ENCODE measurements at regions not wholly inside any gene's neighbourhood (a gene's known extent, or its start where the extent isn't known, plus 50 kb on each side); places are given as distances from the start of the nearest gene placed in this dataset.
"Not testable (repeated sequence)": the region's sequence is repeated elsewhere in the genome, so short reads cannot be mapped to it uniquely, and the experiment has no call there.

DNA sequence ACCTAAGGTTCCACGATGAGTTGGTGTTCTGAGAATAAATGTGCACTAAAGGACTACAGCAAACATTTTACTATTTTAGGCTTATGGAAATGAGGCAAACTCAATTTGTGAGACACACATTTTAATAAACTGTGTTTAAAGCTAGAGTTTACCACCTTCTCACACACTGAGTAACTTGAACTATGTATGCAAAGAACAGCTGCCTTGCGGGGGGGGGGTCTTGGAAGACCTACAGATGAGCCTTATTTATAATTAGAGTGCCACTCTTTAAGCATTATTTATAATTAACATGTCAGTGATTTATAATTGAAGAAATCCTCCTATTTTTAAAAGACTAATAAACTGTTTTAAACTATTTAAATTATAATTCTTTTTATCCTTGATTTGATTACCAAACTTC lies 300.4 kb downstream of the DLEU7 start:
- Histone ChIP-seq H3K4me1 (ENCODE audit: control insufficient read depth in 2 of 2, insufficient read depth in 2 of 2, low read length in 1 of 2) (no peaks in the 10 kb centered on the region), H3K9me3 (ENCODE audit: control insufficient read depth in 2 of 2, insufficient read depth in 1 of 2, low read depth in 1 of 2, low read length in 1 of 2) (no peaks in the 10 kb centered on the region), H3K27me3 (ENCODE audit: control insufficient read depth in 1 of 2, insufficient read depth in 2 of 2, low read length in 2 of 2) (no peaks in the 10 kb centered on the region), H3K27ac (ENCODE audit: low read depth in 2 of 2, low read length in 1 of 2) (no peak overlapping the region), H3K4me3 (ENCODE audit: low read depth in 1 of 2, low read length in 2 of 2) (no peak overlapping the region), H3K36me3 (ENCODE audit: control insufficient read depth in 2 of 2, insufficient read depth in 2 of 2, low read length in 1 of 2) (no peaks in the 10 kb centered on the region)
- 60 to 71% methylated on average over 2 of the region's 2 CpGs for WGBS, 2 donors

DNA sequence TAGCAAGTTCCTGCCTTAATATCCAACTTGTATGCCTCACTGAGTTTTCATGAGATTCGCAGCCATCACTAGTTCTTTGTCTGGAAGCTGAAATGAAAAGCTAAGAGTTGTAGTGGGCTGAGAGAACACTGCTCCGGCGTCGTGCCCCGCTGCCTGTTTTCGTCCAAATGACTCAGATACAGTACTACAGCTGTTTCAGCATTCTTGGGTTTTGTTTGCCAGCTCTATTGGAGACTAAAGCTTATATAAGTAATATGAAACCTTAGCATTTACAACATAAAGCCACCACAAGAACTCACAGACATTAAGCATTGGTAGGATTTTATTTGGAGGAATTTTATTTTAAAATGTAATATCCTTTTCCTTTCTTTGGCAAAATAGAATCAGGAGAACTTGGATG lies 299.7 kb downstream of the DLEU7 start:
- Histone ChIP-seq H3K36me3 (ENCODE audit: control insufficient read depth in 2 of 2, insufficient read depth in 2 of 2, low read length in 1 of 2) (no peaks in the 10 kb centered on the region), H3K27ac (ENCODE audit: low read depth in 2 of 2, low read length in 1 of 2) (no peak overlapping the region), H3K4me1 (ENCODE audit: control insufficient read depth in 2 of 2, insufficient read depth in 2 of 2, low read length in 1 of 2) (no peaks in the 10 kb centered on the region), H3K9me3 (ENCODE audit: control insufficient read depth in 2 of 2, insufficient read depth in 1 of 2, low read depth in 1 of 2, low read length in 1 of 2) (no peaks in the 10 kb centered on the region), H3K27me3 (ENCODE audit: control insufficient read depth in 1 of 2, insufficient read depth in 2 of 2, low read length in 2 of 2) (no peaks in the 10 kb centered on the region), H3K4me3 (ENCODE audit: low read depth in 1 of 2, low read length in 2 of 2) (no peak overlapping the region)
- WGBS, 2 donors = 25 to 55% methylated on average over 6 of the region's 6 CpGs

DNA sequence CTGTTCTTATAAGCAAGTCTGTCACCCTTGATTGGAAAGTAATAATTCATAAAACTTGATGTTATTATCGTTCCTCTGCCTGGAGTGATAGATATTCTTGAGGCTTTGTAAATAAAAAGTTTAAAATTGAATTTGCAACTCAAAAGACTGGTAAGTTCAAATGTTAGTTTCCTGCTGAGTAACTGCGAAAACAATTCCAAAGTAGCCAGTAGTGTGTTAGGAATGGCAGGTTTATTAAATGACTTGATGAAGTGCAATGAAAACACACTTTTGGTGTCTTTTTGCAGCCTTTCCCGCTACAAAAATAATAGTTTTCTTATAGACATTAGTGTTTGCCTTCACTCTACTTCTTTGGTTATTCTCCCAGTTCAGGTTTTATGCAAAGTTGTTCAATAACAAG lies 299.3 kb downstream of the DLEU7 start:
- Histone ChIP-seq H3K27ac (ENCODE audit: low read depth in 2 of 2, low read length in 1 of 2) (no peak overlapping the region), H3K36me3 (ENCODE audit: control insufficient read depth in 2 of 2, insufficient read depth in 2 of 2, low read length in 1 of 2) (no peaks in the 10 kb centered on the region), H3K9me3 (ENCODE audit: control insufficient read depth in 2 of 2, insufficient read depth in 1 of 2, low read depth in 1 of 2, low read length in 1 of 2) (no peaks in the 10 kb centered on the region), H3K4me1 (ENCODE audit: control insufficient read depth in 2 of 2, insufficient read depth in 2 of 2, low read length in 1 of 2) (no peaks in the 10 kb centered on the region), H3K4me3 (ENCODE audit: low read depth in 1 of 2, low read length in 2 of 2) (no peak overlapping the region), H3K27me3 (ENCODE audit: control insufficient read depth in 1 of 2, insufficient read depth in 2 of 2, low read length in 2 of 2) (no peaks in the 10 kb centered on the region)
- 75 to 77% methylated on average over 3 of the region's 3 CpGs for WGBS, 2 donors

DNA sequence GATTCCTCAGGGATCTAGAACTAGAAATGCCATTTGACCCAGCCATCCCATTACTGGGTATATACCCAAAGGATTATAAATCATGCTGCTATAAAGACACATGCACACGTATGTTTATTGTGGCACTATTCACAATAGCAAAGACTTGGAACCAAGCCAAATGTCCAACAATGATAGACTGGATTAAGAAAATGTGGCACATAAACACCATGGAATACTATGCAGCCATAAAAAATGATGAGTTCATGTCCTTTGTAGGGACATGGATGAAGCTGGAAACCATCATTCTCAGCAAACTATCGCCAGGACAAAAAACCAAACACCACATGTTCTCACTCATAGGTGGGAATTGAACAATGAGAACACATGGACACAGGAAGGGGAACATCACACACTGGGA lies 296.3 kb downstream of the DLEU7 start:
- H3K27me3 ChIP-seq (ENCODE audit: control insufficient read depth in 1 of 2, insufficient read depth in 2 of 2, low read length in 2 of 2); H3K27ac ChIP-seq (ENCODE audit: low read depth in 2 of 2, low read length in 1 of 2); H3K9me3 ChIP-seq (ENCODE audit: control insufficient read depth in 2 of 2, insufficient read depth in 1 of 2, low read depth in 1 of 2, low read length in 1 of 2); H3K4me1 ChIP-seq (ENCODE audit: control insufficient read depth in 2 of 2, insufficient read depth in 2 of 2, low read length in 1 of 2); H3K4me3 ChIP-seq (ENCODE audit: low read depth in 1 of 2, low read length in 2 of 2); H3K36me3 ChIP-seq (ENCODE audit: control insufficient read depth in 2 of 2, insufficient read depth in 2 of 2, low read length in 1 of 2): not testable (repeated sequence)
- no CpG with 5 or more reads among the region's 2 CpGs for WGBS, 2 donors

DNA sequence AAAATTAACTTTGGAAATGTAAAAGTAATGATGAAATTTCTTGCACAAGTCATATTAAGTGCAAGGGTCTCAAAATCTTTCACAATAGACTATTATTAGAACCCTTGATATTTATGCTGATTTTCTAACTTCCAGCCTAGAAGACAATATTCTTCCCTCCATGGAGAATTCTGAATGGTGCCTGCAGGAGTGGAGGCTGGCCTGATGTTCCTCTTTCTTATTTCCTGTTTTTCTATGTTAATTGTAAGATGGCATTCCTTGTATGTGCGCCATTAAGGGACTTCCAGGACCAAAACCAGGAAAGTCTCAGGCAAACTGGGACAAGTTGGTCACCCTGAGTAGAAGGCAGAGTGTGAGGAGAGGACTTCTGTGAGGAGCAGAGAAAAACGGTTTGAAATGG lies 294.9 kb downstream of the DLEU7 start:
- H3K4me1 ChIP-seq (ENCODE audit: control insufficient read depth in 2 of 2, insufficient read depth in 2 of 2, low read length in 1 of 2) = no peaks in the 10 kb centered on the region
- 93% methylated on average over 2 of the region's 2 CpGs for WGBS, 2 donors

DNA sequence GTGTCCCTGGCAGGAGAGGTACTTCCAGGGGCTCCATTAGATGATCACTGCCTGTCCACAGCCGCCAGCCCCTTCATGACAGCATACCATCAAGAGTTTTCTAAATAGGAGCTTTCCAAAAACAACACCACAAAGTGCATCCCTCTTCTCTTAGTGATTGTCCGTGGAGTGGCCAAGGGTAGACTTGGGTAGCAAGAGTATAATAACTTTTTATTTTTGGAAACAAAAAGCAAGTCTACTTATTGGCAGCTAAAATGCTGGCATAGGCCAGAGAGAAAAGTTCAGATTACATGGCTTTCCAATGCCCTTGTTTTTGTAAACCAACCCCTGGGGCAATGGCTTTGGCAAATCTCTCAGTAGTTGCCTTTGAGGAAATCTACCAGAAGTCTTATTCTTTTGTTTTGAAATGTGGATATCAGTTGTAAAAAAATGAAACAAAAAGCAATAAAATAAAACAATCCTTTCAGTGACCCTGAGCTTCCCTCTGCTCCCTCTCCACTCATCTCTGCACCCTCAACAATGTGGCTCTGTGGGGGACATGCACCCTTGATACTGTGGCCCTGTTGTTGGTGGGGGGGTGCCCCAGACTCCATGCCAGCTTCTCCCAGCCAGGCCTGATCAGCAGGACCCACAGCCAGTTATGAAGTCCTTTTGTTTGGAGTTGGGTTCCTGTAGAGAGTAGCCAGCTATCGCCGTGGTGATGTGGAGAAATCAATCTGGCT lies 294.1 kb downstream of the DLEU7 start:
- Histone ChIP-seq H3K36me3 (ENCODE audit: control insufficient read depth in 2 of 2, insufficient read depth in 2 of 2, low read length in 1 of 2) (no peaks in the 10 kb centered on the region), H3K27me3 (ENCODE audit: control insufficient read depth in 1 of 2, insufficient read depth in 2 of 2, low read length in 2 of 2) (no peaks in the 10 kb centered on the region), H3K9me3 (ENCODE audit: control insufficient read depth in 2 of 2, insufficient read depth in 1 of 2, low read depth in 1 of 2, low read length in 1 of 2) (no peaks in the 10 kb centered on the region), H3K4me3 (ENCODE audit: low read depth in 1 of 2, low read length in 2 of 2) (no peak overlapping the region), H3K27ac (ENCODE audit: low read depth in 2 of 2, low read length in 1 of 2) (no peak overlapping the region), H3K4me1 (ENCODE audit: control insufficient read depth in 2 of 2, insufficient read depth in 2 of 2, low read length in 1 of 2) (no peaks in the 10 kb centered on the region)
- 77 to 83% methylated on average over 4 of the region's 4 CpGs for WGBS, 2 donors

More for the DNA sequence above, 294.9 kb downstream of the DLEU7 start:
- Histone ChIP-seq H3K36me3 (ENCODE audit: control insufficient read depth in 2 of 2, insufficient read depth in 2 of 2, low read length in 1 of 2) (no peaks in the 10 kb centered on the region), H3K27ac (ENCODE audit: low read depth in 2 of 2, low read length in 1 of 2) (no peak overlapping the region), H3K9me3 (ENCODE audit: control insufficient read depth in 2 of 2, insufficient read depth in 1 of 2, low read depth in 1 of 2, low read length in 1 of 2) (no peaks in the 10 kb centered on the region), H3K4me3 (ENCODE audit: low read depth in 1 of 2, low read length in 2 of 2) (no peak overlapping the region), H3K27me3 (ENCODE audit: control insufficient read depth in 1 of 2, insufficient read depth in 2 of 2, low read length in 2 of 2) (no peaks in the 10 kb centered on the region)

DNA sequence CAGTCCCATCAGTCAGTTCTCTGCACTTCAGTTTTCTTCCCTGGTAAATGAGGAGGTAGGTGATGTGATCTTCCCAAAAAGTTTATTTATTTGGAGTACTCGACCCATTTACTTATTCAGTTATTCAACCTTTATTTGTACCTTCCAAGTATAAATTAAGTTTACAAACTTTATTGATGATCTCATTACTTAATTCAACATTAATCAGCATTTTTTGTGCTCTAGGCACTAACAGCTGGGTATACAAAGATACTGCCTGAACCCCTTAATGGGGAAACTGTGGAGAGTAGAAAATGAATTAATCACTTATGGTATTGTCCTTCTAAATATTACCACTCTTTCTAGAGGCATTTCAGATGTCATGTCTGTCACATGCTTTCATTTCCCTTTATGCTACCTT lies 293.3 kb downstream of the DLEU7 start:
- no peaks in the 10 kb centered on the region for H3K27me3 ChIP-seq (ENCODE audit: control insufficient read depth in 1 of 2, insufficient read depth in 2 of 2, low read length in 2 of 2)
- H3K9me3 ChIP-seq (ENCODE audit: control insufficient read depth in 2 of 2, insufficient read depth in 1 of 2, low read depth in 1 of 2, low read length in 1 of 2) = no peaks in the 10 kb centered on the region
- H3K4me3 ChIP-seq (ENCODE audit: low read depth in 1 of 2, low read length in 2 of 2) = no peak overlapping the region
- H3K36me3 ChIP-seq (ENCODE audit: control insufficient read depth in 2 of 2, insufficient read depth in 2 of 2, low read length in 1 of 2) = no peaks in the 10 kb centered on the region
- no peak overlapping the region for H3K27ac ChIP-seq (ENCODE audit: low read depth in 2 of 2, low read length in 1 of 2)
- WGBS, 2 donors = 82 to 91% methylated on average over 1 of the region's 1 CpG
- no peaks in the 10 kb centered on the region for H3K4me1 ChIP-seq (ENCODE audit: control insufficient read depth in 2 of 2, insufficient read depth in 2 of 2, low read length in 1 of 2)

DNA sequence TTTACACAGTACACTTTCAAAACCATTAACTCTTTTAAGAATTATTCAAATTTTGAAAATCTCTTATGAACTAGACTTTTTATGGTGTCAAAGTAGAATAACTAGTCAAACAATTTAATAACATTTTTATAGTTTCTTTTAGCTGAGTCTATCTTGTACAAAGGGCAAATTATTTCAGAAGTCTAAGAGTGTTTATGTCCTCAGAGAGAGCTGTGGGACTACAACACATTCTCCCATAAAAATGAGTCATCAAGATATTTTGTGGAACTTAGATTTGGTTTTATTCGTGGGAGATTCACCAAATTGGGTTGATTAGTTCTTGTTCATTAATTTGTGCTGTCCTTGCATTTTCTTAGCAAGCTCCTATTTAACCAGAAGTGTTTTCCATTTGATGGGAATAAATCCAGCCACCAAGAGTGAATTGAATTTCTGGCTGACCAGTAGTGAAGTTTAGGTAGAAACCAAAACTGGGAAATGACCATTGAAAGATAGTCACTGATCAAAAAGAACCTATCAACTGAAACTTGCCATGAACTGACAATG lies 291.0 kb downstream of the DLEU7 start:
- 67 to 76% methylated on average over 1 of the region's 1 CpG for WGBS, 2 donors
- Histone ChIP-seq H3K36me3 (ENCODE audit: control insufficient read depth in 2 of 2, insufficient read depth in 2 of 2, low read length in 1 of 2) (no peaks in the 10 kb centered on the region), H3K4me1 (ENCODE audit: control insufficient read depth in 2 of 2, insufficient read depth in 2 of 2, low read length in 1 of 2) (no peaks in the 10 kb centered on the region), H3K27me3 (ENCODE audit: control insufficient read depth in 1 of 2, insufficient read depth in 2 of 2, low read length in 2 of 2) (no peaks in the 10 kb centered on the region), H3K27ac (ENCODE audit: low read depth in 2 of 2, low read length in 1 of 2) (no peak overlapping the region), H3K9me3 (ENCODE audit: control insufficient read depth in 2 of 2, insufficient read depth in 1 of 2, low read depth in 1 of 2, low read length in 1 of 2) (no peaks in the 10 kb centered on the region), H3K4me3 (ENCODE audit: low read depth in 1 of 2, low read length in 2 of 2) (no peak overlapping the region)

DNA sequence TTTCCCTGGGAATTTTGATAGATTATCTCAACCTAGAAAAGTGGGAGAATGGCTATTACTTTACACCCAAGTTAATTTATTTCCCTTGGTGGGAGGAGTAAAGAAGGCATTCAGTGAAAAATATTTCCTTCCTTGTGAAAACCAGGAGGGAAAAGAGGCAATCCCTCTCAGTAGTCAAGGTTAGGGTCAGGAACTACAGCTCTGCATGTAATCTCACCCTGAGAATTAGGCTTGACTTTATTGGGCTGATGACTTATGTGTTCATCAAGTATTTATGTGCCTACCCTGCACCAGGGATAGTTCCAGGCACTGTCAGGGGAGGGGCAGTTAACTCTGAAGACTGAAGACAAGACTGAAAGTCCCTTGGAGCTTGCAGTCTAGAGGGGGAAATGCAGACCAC lies 281.8 kb downstream of the DLEU7 start:
- H3K27ac ChIP-seq (ENCODE audit: low read depth in 2 of 2, low read length in 1 of 2) = no peak overlapping the region
- no peak overlapping the region for H3K4me3 ChIP-seq (ENCODE audit: low read depth in 1 of 2, low read length in 2 of 2)
- no peaks in the 10 kb centered on the region for H3K9me3 ChIP-seq (ENCODE audit: control insufficient read depth in 2 of 2, insufficient read depth in 1 of 2, low read depth in 1 of 2, low read length in 1 of 2)
- H3K4me1 ChIP-seq (ENCODE audit: control insufficient read depth in 2 of 2, insufficient read depth in 2 of 2, low read length in 1 of 2) = no peaks in the 10 kb centered on the region
- no peaks in the 10 kb centered on the region for H3K36me3 ChIP-seq (ENCODE audit: control insufficient read depth in 2 of 2, insufficient read depth in 2 of 2, low read length in 1 of 2)
- no peaks in the 10 kb centered on the region for H3K27me3 ChIP-seq (ENCODE audit: control insufficient read depth in 1 of 2, insufficient read depth in 2 of 2, low read length in 2 of 2)

DNA sequence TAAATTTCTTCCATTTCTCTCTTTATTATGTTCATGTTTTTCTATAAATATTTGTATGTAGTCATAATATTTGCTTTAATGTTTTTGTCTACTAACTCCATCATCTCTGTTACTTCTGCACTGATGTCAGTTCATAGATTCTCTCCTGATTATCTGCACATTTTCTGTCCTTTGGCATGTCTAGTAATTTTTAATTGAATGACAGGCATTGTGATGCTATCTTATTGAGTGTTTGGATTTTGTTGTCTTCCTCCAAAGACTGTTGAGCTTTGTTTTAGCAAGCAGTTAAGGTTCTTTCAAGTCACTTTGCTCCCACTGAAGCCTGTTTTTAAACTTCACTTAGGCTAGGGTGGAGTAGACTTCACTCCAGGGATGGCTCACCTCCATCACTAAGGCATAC lies 276.8 kb downstream of the DLEU7 start:
- Histone ChIP-seq H3K4me1 (ENCODE audit: control insufficient read depth in 2 of 2, insufficient read depth in 2 of 2, low read length in 1 of 2) (no peaks in the 10 kb centered on the region), H3K27me3 (ENCODE audit: control insufficient read depth in 1 of 2, insufficient read depth in 2 of 2, low read length in 2 of 2) (no peaks in the 10 kb centered on the region), H3K9me3 (ENCODE audit: control insufficient read depth in 2 of 2, insufficient read depth in 1 of 2, low read depth in 1 of 2, low read length in 1 of 2) (no peaks in the 10 kb centered on the region), H3K36me3 (ENCODE audit: control insufficient read depth in 2 of 2, insufficient read depth in 2 of 2, low read length in 1 of 2) (no peaks in the 10 kb centered on the region), H3K27ac (ENCODE audit: low read depth in 2 of 2, low read length in 1 of 2) (no peak overlapping the region), H3K4me3 (ENCODE audit: low read depth in 1 of 2, low read length in 2 of 2) (no peak overlapping the region)
